Endothelial cell of umbilical vein (primary cell): ENCODE measurements at regions not wholly inside any gene's neighbourhood (a gene's known extent, or its start where the extent isn't known, plus 50 kb on each side); places are given as distances from the start of the nearest gene placed in this dataset.

Source experiments
- POLR2A ChIP-seq: IDR thresholded peaks from 2 replicates; pipeline ENCODE4 v1.6.1; 2012; ENCODE audit warnings: low read depth, mild to moderate bottlenecking, control low read depth, low read length
- TF ChIP-seq, protein P1 (sequence below), 2 donors: IDR thresholded peaks; 1 replicate in 1 of 2; 2 replicates in 1 of 2; pipeline ENCODE4 v1.5.1; 2011; ENCODE audit warnings: low read length in 2 of 2, mild to moderate bottlenecking in 2 of 2, moderate library complexity in 2 of 2, control low read depth in 1 of 2, inconsistent platforms in 1 of 2, low read depth in 1 of 2; ENCODE audit not compliant: insufficient read depth in 1 of 2; ENCODE audit errors: extremely low read depth in 1 of 2

DNA sequence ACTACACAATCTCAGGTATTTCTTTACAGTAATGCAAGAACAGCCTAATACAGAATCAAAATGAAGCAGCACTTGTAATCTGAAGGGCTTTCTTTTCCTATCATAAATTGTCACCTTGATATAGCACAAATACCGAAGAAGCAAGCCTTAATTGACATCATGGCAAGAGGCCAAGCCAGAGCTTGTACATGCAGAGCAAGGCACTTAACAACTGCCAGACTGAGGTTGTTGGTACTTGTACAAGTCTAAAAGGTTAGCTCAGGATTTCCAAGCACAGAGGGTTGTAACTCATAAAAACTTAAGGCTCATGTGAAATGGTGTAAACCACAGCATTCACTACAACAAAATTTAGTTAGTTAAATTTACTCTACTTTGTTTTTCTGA, 158.8 kb upstream of the SPEF2 start:
- TF ChIP-seq, protein P1, sequence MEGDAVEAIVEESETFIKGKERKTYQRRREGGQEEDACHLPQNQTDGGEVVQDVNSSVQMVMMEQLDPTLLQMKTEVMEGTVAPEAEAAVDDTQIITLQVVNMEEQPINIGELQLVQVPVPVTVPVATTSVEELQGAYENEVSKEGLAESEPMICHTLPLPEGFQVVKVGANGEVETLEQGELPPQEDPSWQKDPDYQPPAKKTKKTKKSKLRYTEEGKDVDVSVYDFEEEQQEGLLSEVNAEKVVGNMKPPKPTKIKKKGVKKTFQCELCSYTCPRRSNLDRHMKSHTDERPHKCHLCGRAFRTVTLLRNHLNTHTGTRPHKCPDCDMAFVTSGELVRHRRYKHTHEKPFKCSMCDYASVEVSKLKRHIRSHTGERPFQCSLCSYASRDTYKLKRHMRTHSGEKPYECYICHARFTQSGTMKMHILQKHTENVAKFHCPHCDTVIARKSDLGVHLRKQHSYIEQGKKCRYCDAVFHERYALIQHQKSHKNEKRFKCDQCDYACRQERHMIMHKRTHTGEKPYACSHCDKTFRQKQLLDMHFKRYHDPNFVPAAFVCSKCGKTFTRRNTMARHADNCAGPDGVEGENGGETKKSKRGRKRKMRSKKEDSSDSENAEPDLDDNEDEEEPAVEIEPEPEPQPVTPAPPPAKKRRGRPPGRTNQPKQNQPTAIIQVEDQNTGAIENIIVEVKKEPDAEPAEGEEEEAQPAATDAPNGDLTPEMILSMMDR (IDR thresholded peaks at IDR 0.05; ENCODE audit: extremely low read depth in 1 of 2, insufficient read depth in 1 of 2, low read depth in 1 of 2, low read length in 2 of 2): no peak
- no peak for TF ChIP-seq POLR2A
